ENCODE measurements at regions not wholly inside any gene's neighbourhood (a gene's known extent, or its start where the extent isn't known, plus 50 kb on each side); places are given as distances from the start of the nearest gene placed in this dataset.

DNA sequence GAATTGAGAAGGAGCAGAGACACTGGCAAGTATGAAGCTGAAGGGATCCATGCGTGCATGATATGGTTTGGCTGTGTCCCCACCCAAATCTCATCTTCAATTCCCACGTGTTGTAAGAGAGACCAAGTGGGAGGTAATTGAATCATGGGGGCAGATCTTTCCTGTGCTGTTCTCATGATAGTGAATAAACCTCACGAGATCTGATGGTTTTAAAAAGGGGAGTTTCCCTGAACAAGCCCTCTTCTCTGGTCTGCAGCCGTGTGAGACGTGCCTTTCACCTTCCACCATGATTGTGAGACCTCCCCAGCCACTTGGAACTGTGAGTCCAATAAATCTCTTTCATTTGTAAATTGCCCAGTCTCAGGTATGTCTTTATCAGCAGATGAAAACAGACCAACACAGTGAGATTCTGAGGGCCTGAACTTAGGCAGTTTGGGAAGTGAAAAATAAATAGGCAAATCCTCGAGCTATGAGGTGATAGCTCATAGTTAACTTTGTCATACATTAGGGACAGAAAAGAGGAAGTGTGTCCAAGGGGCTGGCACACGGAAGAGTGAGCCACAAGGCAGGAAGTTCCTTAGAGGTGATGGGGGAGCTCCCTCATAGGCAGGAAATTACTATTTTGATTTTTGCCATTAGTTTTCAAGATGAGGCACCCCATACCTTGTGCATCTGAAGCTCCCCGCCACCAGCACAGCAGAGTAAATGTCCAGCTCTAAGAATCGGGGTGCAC is 658.8 kb upstream of the ID2 start:
- no peak for TF ChIP-seq FOXP2 (optimal IDR thresholded peaks at IDR 0.05; ENCODE audit: borderline replicate concordance, extremely low read depth, extremely low read length, insufficient read depth)
- TF ChIP-seq, protein P1, sequence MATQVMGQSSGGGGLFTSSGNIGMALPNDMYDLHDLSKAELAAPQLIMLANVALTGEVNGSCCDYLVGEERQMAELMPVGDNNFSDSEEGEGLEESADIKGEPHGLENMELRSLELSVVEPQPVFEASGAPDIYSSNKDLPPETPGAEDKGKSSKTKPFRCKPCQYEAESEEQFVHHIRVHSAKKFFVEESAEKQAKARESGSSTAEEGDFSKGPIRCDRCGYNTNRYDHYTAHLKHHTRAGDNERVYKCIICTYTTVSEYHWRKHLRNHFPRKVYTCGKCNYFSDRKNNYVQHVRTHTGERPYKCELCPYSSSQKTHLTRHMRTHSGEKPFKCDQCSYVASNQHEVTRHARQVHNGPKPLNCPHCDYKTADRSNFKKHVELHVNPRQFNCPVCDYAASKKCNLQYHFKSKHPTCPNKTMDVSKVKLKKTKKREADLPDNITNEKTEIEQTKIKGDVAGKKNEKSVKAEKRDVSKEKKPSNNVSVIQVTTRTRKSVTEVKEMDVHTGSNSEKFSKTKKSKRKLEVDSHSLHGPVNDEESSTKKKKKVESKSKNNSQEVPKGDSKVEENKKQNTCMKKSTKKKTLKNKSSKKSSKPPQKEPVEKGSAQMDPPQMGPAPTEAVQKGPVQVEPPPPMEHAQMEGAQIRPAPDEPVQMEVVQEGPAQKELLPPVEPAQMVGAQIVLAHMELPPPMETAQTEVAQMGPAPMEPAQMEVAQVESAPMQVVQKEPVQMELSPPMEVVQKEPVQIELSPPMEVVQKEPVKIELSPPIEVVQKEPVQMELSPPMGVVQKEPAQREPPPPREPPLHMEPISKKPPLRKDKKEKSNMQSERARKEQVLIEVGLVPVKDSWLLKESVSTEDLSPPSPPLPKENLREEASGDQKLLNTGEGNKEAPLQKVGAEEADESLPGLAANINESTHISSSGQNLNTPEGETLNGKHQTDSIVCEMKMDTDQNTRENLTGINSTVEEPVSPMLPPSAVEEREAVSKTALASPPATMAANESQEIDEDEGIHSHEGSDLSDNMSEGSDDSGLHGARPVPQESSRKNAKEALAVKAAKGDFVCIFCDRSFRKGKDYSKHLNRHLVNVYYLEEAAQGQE (IDR thresholded peaks at IDR 0.05; ENCODE audit: insufficient read depth in 1 of 2, low read depth in 2 of 2, low read length in 2 of 2): no peak
- TF ChIP-seq TAF1 (IDR thresholded peaks at IDR 0.05; ENCODE audit: borderline replicate concordance, insufficient read depth, low read length): no peak
- no peak for TF ChIP-seq POLR2AphosphoS5 (IDR thresholded peaks at IDR 0.05; ENCODE audit: low read depth, low read length)
- TF ChIP-seq SIN3A (IDR thresholded peaks at IDR 0.05; ENCODE audit: borderline replicate concordance, insufficient read depth, low read length): no peak

DNA sequence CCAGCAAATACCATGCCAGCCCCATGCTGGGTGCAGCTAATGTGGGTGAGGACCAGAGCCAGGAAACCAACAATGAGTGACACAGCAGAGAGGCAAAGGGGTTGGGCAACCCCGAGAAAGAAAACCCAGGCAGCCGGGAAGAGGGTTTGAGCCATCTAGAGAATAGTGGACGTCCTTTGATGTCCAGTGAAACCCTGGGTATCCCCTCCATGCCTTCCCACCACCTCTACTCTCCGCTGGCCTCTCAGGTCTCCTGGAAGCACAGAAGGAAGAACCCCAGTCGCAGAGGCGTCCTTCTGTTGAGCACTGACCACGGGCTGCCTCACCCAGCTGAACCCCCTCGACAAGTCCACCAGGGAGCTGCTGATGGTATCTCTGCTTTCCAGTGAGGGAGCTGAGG is 657.4 kb upstream of the ID2 start:
- TF ChIP-seq FOXP2 (optimal IDR thresholded peaks at IDR 0.05; ENCODE audit: borderline replicate concordance, extremely low read depth, extremely low read length, insufficient read depth) (no peak), SIN3A (IDR thresholded peaks at IDR 0.05; ENCODE audit: borderline replicate concordance, insufficient read depth, low read length) (no peak), TAF1 (IDR thresholded peaks at IDR 0.05; ENCODE audit: borderline replicate concordance, insufficient read depth, low read length) (no peak), POLR2AphosphoS5 (IDR thresholded peaks at IDR 0.05; ENCODE audit: low read depth, low read length) (no peak)
- TF ChIP-seq, protein P1 (IDR thresholded peaks at IDR 0.05; ENCODE audit: insufficient read depth in 1 of 2, low read depth in 2 of 2, low read length in 2 of 2): no peak

DNA sequence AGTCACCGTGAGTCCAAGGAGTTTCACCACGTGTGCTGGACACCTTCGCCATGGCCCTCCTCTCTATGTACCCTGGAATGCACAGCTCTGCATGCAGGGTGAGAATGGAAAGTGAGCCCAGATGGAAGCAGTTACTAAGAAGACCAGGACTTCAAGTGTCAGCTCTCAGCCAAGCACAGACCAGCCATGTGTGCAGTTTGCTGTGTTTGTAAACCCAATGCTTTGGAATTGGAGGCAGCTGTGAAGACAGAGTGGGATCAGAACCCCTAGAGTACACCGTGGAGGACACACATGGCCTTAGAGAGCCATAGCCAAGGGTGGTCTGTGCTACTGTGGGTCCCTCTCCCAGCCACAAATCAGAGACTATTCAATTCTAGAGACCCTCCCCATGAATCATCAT is 655.5 kb upstream of the ID2 start:
- TF ChIP-seq, protein P1 (IDR thresholded peaks at IDR 0.05; ENCODE audit: insufficient read depth in 1 of 2, low read depth in 2 of 2, low read length in 2 of 2): no peak
- TF ChIP-seq SIN3A (IDR thresholded peaks at IDR 0.05; ENCODE audit: borderline replicate concordance, insufficient read depth, low read length): no peak
- TF ChIP-seq POLR2AphosphoS5 (IDR thresholded peaks at IDR 0.05; ENCODE audit: low read depth, low read length): no peak
- TF ChIP-seq TAF1 (IDR thresholded peaks at IDR 0.05; ENCODE audit: borderline replicate concordance, insufficient read depth, low read length): no peak
- TF ChIP-seq FOXP2 (optimal IDR thresholded peaks at IDR 0.05; ENCODE audit: borderline replicate concordance, extremely low read depth, extremely low read length, insufficient read depth): no peak

- TF ChIP-seq SIN3A (IDR thresholded peaks at IDR 0.05; ENCODE audit: borderline replicate concordance, insufficient read depth, low read length) (no peak), POLR2AphosphoS5 (IDR thresholded peaks at IDR 0.05; ENCODE audit: low read depth, low read length) (no peak), TAF1 (IDR thresholded peaks at IDR 0.05; ENCODE audit: borderline replicate concordance, insufficient read depth, low read length) (no peak), FOXP2 (optimal IDR thresholded peaks at IDR 0.05; ENCODE audit: borderline replicate concordance, extremely low read depth, extremely low read length, insufficient read depth) (no peak)
- TF ChIP-seq, protein P1 (IDR thresholded peaks at IDR 0.05; ENCODE audit: insufficient read depth in 1 of 2, low read depth in 2 of 2, low read length in 2 of 2): no peak
Measured at GRCh38 chr2:8027387-8027786, 654.5 kb upstream of the ID2 start.
